ENCODE measurements at regions not wholly inside any gene's neighbourhood (a gene's known extent, or its start where the extent isn't known, plus 50 kb on each side); places are given as distances from the start of the nearest gene placed in this dataset.
A peak's percentile ranks its signal among the peaks of the same experiment; 100 is the strongest.

GRCh38 chr1:80799457-80799856 lies 1001.3 kb upstream of the ADGRL2 start:
- Histone ChIP-seq H3K4me3 (no peak overlapping the region), H3K27ac (no peak overlapping the region), H3K27me3 (no peaks in the 10 kb centered on the region), H3K9me3 (no peaks in the 10 kb centered on the region), H3K36me3 (no peaks in the 10 kb centered on the region), H3K4me1 (no peaks in the 10 kb centered on the region)
- DNase-seq = no peak
- no peak for TF ChIP-seq POLR2A (IDR thresholded peaks at IDR 0.05)
- TF ChIP-seq CTCF (IDR thresholded peaks at IDR 0.05) = no peak

- Histone ChIP-seq H3K36me3 (no peaks in the 10 kb centered on the region), H3K9me3 (no peaks in the 10 kb centered on the region), H3K4me3 (no peak overlapping the region), H3K27me3 (no peaks in the 10 kb centered on the region), H3K27ac (no peak overlapping the region), H3K4me1 (no peaks in the 10 kb centered on the region)
- no peak for DNase-seq
- no peak for TF ChIP-seq POLR2A (IDR thresholded peaks at IDR 0.05)
Measured at GRCh38 chr1:80779275-80779674, 1021.5 kb upstream of the ADGRL2 start.

- no peaks in the 10 kb centered on the region for H3K36me3 ChIP-seq
- no peaks in the 10 kb centered on the region for H3K9me3 ChIP-seq
- DNase-seq = peak in 1 of 3 donors; percentile 37
Measured at GRCh38 chr1:80778094-80778840, 1022.5 kb upstream of the ADGRL2 start.

GRCh38 chr1:80776266-80776665 lies 1024.5 kb upstream of the ADGRL2 start:
- H3K27me3 ChIP-seq = no peaks in the 10 kb centered on the region

More at GRCh38 chr1:80778094-80778840, 1022.5 kb upstream of the ADGRL2 start:
- no peaks in the 10 kb centered on the region for H3K4me1 ChIP-seq
- H3K27ac ChIP-seq = no peak overlapping the region
- TF ChIP-seq CTCF (IDR thresholded peaks at IDR 0.05) (no peak), POLR2A (IDR thresholded peaks at IDR 0.05) (no peak)
- H3K27me3 ChIP-seq = no peaks in the 10 kb centered on the region
- no peak overlapping the region for H3K4me3 ChIP-seq

GRCh38 chr1:80769208-80769750 lies 1031.5 kb upstream of the ADGRL2 start:
- H3K4me3 ChIP-seq = no peak overlapping the region
- no peaks in the 10 kb centered on the region for H3K4me1 ChIP-seq
- no peaks in the 10 kb centered on the region for H3K9me3 ChIP-seq
- DNase-seq = no peak
- no peak for TF ChIP-seq CTCF (IDR thresholded peaks at IDR 0.05)
- TF ChIP-seq POLR2A (IDR thresholded peaks at IDR 0.05) = no peak
- no peaks in the 10 kb centered on the region for H3K36me3 ChIP-seq
- no peak overlapping the region for H3K27ac ChIP-seq
- H3K27me3 ChIP-seq = no peaks in the 10 kb centered on the region

More at GRCh38 chr1:80776266-80776665, 1024.5 kb upstream of the ADGRL2 start:
- H3K27ac ChIP-seq = no peak overlapping the region
- TF ChIP-seq CTCF (IDR thresholded peaks at IDR 0.05) = no peak
- no peak for TF ChIP-seq POLR2A (IDR thresholded peaks at IDR 0.05)
- H3K9me3 ChIP-seq = no peaks in the 10 kb centered on the region
- no peak for DNase-seq
- H3K36me3 ChIP-seq = no peaks in the 10 kb centered on the region
- no peak overlapping the region for H3K4me3 ChIP-seq
- H3K4me1 ChIP-seq = no peaks in the 10 kb centered on the region

GRCh38 chr1:80767711-80768110 lies 1033.0 kb upstream of the ADGRL2 start:
- no peak for DNase-seq
- no peaks in the 10 kb centered on the region for H3K36me3 ChIP-seq
- no peak overlapping the region for H3K27ac ChIP-seq
- no peaks in the 10 kb centered on the region for H3K27me3 ChIP-seq
- H3K4me3 ChIP-seq = no peak overlapping the region
- H3K9me3 ChIP-seq = no peaks in the 10 kb centered on the region
- TF ChIP-seq POLR2A (IDR thresholded peaks at IDR 0.05) (no peak), CTCF (IDR thresholded peaks at IDR 0.05) (no peak)
- H3K4me1 ChIP-seq = no peaks in the 10 kb centered on the region
